Thyroid gland (tissue), 4 donors: ENCODE measurements at regions not wholly inside any gene's neighbourhood (a gene's known extent, or its start where the extent isn't known, plus 50 kb on each side); places are given as distances from the start of the nearest gene placed in this dataset.

Experiments
- CTCF ChIP-seq, 6 experiments: fragments of 200-600 bp in 3 of 6; fragments of 450-650 bp in 3 of 6; sonication (generic) in 3 of 6; IDR thresholded peaks; one replicate each; pipeline ENCODE4 v1.5.1; 2016 to 2019; ENCODE audit warnings: antibody characterized with exemption in 6 of 6, mild to moderate bottlenecking in 2 of 6, inconsistent platforms in 1 of 6, moderate library complexity in 1 of 6
- POLR2A ChIP-seq, 2 donors: fragments of 450-650 bp; IDR thresholded peaks; one replicate each; pipeline ENCODE4 v1.6.1; 2017; ENCODE audit warnings: antibody characterized with exemption in 2 of 2, mild to moderate bottlenecking in 2 of 2, moderate library complexity in 1 of 2

- TF ChIP-seq CTCF (IDR thresholded peaks at IDR 0.05) (no peak), POLR2A (IDR thresholded peaks at IDR 0.05) (no peak)
Measured at GRCh38 chr6:164356814-164357213, 942.3 kb downstream of the QKI start.
